Large intestine (tissue), 3 donors: ENCODE measurements at regions not wholly inside any gene's neighbourhood (a gene's known extent, or its start where the extent isn't known, plus 50 kb on each side); places are given as distances from the start of the nearest gene placed in this dataset.

Experiments used
- DNase-seq, 2 donors: peaks; one replicate each; pipeline versions ENCODE4 v3.0.0 to v3.0.0-alpha.2; 2013
- H3K27ac ChIP-seq: one replicate; pipeline ENCODE4 v1.5.1; 2013; ENCODE audit warnings: low read length
- H3K27me3 ChIP-seq: 2 replicates; pipeline ENCODE4 v1.6.1; 2013; ENCODE audit warnings: low read length; ENCODE audit not compliant: control insufficient read depth, insufficient read depth
- H3K36me3 ChIP-seq: 2 replicates; pipeline ENCODE4 v1.6.1; 2013; ENCODE audit warnings: low read length; ENCODE audit not compliant: control insufficient read depth, insufficient read depth
- H3K4me1 ChIP-seq: one replicate; pipeline ENCODE4 v1.6.1; 2013; ENCODE audit warnings: low read length; ENCODE audit not compliant: control insufficient read depth, insufficient read depth
- H3K4me3 ChIP-seq: one replicate; pipeline ENCODE4 v1.5.1; 2013; ENCODE audit warnings: low read length
- H3K9me3 ChIP-seq: one replicate; pipeline ENCODE4 v1.6.1; 2013; ENCODE audit warnings: mild to moderate bottlenecking, low read depth, low read length, moderate library complexity; ENCODE audit not compliant: control insufficient read depth
- WGBS: methylation state at CpG from one replicate; pipeline ENCODE4 v1.1.5; 2013; ENCODE audit warnings: low lambda C conversion rate; ENCODE audit not compliant: insufficient coverage; 5-methylcytosine and 5-hydroxymethylcytosine counted together

- Histone ChIP-seq H3K27me3 (no peaks in the 10 kb centered on the region), H3K36me3 (no peaks in the 10 kb centered on the region), H3K27ac (no peak overlapping the region), H3K4me1 (no peaks in the 10 kb centered on the region), H3K4me3 (no peak overlapping the region), H3K9me3 (no peaks in the 10 kb centered on the region)
- DNase-seq, result no peak
- no CpG with 5 or more reads among the region's 6 CpGs for WGBS
Measured at GRCh38 chr3:46080124-46080968, 53.1 kb upstream of the XCR1 start.

DNA sequence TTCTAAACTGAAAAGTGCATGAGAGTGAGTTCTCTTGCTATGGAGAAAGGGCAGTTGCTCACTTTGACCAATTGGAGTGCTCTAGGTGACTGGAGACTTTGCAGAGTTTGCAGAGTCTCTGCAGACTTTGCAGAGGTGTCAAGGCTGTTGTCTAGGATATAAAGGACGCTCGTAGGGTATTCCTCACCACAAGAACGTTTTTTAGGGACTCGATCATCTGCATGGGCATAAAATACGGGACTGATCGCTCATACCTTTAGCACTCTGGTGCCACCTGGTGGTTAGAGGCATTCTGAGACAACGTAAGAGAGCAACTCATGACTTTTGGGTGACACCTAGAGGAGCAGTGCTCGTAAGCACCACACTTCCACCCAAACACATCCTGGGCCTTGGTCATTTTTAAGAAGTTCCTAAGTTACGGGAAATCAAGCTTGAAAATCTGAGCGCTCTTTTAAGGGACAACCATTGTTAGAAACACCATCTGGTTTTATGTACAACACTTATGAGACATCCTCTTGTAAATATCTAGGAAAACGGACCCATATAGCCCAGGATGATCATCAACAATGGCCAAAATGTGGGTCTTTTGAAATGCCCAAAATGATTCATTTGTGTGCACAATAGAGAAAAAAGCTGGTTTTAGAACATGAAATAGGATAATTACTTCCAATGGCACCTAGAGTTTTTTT lies 51.6 kb upstream of the XCR1 start:
- Histone ChIP-seq H3K27me3 (no peaks in the 10 kb centered on the region), H3K36me3 (no peaks in the 10 kb centered on the region), H3K4me3 (no peak overlapping the region), H3K27ac (no peak overlapping the region), H3K4me1 (no peaks in the 10 kb centered on the region), H3K9me3 (no peaks in the 10 kb centered on the region)
- WGBS, result 20% methylated on average over 1 of the region's 11 CpGs
- peak; percentile 75 to 82 for DNase-seq
